ENCODE measurements at regions not wholly inside any gene's neighbourhood (a gene's known extent, or its start where the extent isn't known, plus 50 kb on each side); places are given as distances from the start of the nearest gene placed in this dataset.

DNA sequence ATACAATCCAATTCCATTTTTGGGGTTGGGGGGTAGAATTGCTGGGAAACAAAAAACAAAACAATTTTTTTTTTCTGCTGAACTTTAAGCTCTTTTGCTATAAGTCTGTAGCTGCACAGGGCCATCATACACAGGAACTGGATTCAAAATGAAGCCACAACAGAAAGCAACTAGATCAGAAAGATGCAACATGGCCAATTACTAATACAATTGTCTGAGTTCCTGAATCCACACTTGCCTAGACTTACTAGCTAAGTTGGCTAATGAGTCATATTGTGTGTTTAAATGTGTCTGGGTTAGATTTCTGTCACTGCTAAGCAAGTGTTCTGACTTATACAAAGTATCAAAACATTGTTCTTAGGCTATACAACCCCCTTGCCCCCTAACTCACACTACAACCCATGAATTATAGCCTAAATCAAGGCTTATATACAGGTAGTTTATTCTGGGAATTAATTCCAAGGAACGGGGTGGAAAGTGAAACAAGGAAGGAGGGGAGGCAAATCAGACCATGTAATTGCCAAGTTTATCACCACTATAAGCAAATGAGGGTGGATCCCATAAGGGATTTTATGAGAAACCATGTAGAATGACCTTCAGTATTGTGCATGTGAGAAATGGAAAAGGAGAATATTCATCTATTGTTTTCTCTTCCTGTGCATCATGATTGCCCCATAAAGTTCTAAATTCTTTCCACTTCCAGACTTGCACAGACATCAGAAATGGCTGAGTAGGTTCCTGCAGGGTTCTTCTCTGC, 337.9 kb upstream of the SORCS1 start:
- H3K27ac Mint-ChIP-seq, result no peak overlapping the region
- TF ChIP-seq, protein P1, sequence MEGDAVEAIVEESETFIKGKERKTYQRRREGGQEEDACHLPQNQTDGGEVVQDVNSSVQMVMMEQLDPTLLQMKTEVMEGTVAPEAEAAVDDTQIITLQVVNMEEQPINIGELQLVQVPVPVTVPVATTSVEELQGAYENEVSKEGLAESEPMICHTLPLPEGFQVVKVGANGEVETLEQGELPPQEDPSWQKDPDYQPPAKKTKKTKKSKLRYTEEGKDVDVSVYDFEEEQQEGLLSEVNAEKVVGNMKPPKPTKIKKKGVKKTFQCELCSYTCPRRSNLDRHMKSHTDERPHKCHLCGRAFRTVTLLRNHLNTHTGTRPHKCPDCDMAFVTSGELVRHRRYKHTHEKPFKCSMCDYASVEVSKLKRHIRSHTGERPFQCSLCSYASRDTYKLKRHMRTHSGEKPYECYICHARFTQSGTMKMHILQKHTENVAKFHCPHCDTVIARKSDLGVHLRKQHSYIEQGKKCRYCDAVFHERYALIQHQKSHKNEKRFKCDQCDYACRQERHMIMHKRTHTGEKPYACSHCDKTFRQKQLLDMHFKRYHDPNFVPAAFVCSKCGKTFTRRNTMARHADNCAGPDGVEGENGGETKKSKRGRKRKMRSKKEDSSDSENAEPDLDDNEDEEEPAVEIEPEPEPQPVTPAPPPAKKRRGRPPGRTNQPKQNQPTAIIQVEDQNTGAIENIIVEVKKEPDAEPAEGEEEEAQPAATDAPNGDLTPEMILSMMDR (conservative IDR thresholded peaks at IDR 0.05), result no peak
- H3K4me3 Mint-ChIP-seq, result no peak overlapping the region
- no peak for DNase-seq (ENCODE audit: extremely low spot score, unreplicated experiment)
- peaks cover 10% of the 10 kb centered on the region for H3K27me3 Mint-ChIP-seq
- no peaks in the 10 kb centered on the region for H3K4me1 Mint-ChIP-seq (ENCODE audit: unreplicated experiment)
- H3K9me3 Mint-ChIP-seq, result no peaks in the 10 kb centered on the region
- H3K36me3 Mint-ChIP-seq, result no peaks in the 10 kb centered on the region

DNA sequence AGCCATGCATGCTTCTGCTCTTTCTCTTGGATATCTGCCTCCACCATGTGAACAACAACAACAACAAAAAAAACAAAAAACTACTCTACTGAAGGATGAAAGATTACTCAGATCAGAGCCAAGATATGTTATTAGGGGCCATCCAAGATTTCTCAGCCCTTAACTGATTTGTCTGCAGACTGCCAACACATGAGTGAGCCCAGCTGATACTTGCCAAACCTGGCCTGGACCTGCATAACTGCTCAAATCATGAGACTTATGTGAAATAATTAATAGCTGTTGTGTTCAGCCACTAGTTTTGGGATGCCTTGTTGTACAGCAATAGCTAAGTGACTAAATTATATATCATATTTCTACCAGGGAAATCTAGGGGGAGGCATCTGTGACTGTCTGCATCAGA, 334.5 kb upstream of the SORCS1 start:
- no peak overlapping the region for H3K4me3 Mint-ChIP-seq
- no peaks in the 10 kb centered on the region for H3K4me1 Mint-ChIP-seq (ENCODE audit: unreplicated experiment)
- H3K27me3 Mint-ChIP-seq, result peaks cover 9% of the 10 kb centered on the region
- no peak for DNase-seq (ENCODE audit: extremely low spot score, unreplicated experiment)
- H3K9me3 Mint-ChIP-seq, result no peaks in the 10 kb centered on the region
- no peak overlapping the region for H3K27ac Mint-ChIP-seq
- H3K36me3 Mint-ChIP-seq, result no peaks in the 10 kb centered on the region
- TF ChIP-seq, protein P1 (conservative IDR thresholded peaks at IDR 0.05), result no peak

- Mint-ChIP-seq H3K4me3 (no peak overlapping the region), H3K9me3 (no peaks in the 10 kb centered on the region), H3K27ac (no peak overlapping the region), H3K4me1 (ENCODE audit: unreplicated experiment) (no peaks in the 10 kb centered on the region), H3K36me3 (no peaks in the 10 kb centered on the region), H3K27me3 (peaks cover 22% of the 10 kb centered on the region)
- TF ChIP-seq, protein P1 (conservative IDR thresholded peaks at IDR 0.05), result no peak
- DNase-seq (ENCODE audit: extremely low spot score, unreplicated experiment), result no peak
These were observed 332.5 kb upstream of the SORCS1 start for GRCh38 chr10:107497024-107497423.

- DNase-seq (ENCODE audit: extremely low spot score, unreplicated experiment), result no peak
- Mint-ChIP-seq H3K4me1 (ENCODE audit: unreplicated experiment) (no peaks in the 10 kb centered on the region), H3K27ac (no peak overlapping the region), H3K9me3 (no peaks in the 10 kb centered on the region), H3K27me3 (peaks cover 22% of the 10 kb centered on the region), H3K36me3 (no peaks in the 10 kb centered on the region), H3K4me3 (no peak overlapping the region)
- TF ChIP-seq, protein P1 (conservative IDR thresholded peaks at IDR 0.05), result no peak
These were observed 332.1 kb upstream of the SORCS1 start for GRCh38 chr10:107496594-107496993.

GRCh38 chr10:107492389-107492788, 327.9 kb upstream of the SORCS1 start:
- no peaks in the 10 kb centered on the region for H3K9me3 Mint-ChIP-seq
- no peak overlapping the region for H3K4me3 Mint-ChIP-seq
- peaks cover 36% of the 10 kb centered on the region for H3K27me3 Mint-ChIP-seq
- DNase-seq (ENCODE audit: extremely low spot score, unreplicated experiment), result no peak
- H3K27ac Mint-ChIP-seq, result no peak overlapping the region
- no peaks in the 10 kb centered on the region for H3K4me1 Mint-ChIP-seq (ENCODE audit: unreplicated experiment)
- no peaks in the 10 kb centered on the region for H3K36me3 Mint-ChIP-seq
- TF ChIP-seq, protein P1 (conservative IDR thresholded peaks at IDR 0.05), result no peak

All from type B pancreatic cell (in vitro differentiated cells).